ENCODE measurements at regions not wholly inside any gene's neighbourhood (a gene's known extent, or its start where the extent isn't known, plus 50 kb on each side); places are given as distances from the start of the nearest gene placed in this dataset.

GRCh38 chr15:39451871-39452270 is 129.0 kb upstream of the THBS1 start:
- no peak for DNase-seq (ENCODE audit: low spot score)

- no peak for DNase-seq (ENCODE audit: low spot score)
These were observed 127.3 kb upstream of the THBS1 start for GRCh38 chr15:39453620-39454019.

- DNase-seq (ENCODE audit: low spot score) = no peak
These were observed 126.5 kb upstream of the THBS1 start for GRCh38 chr15:39454189-39454986.

- DNase-seq (ENCODE audit: low spot score) = no peak
These were observed 125.3 kb upstream of the THBS1 start for GRCh38 chr15:39455471-39455991.

GRCh38 chr15:39456159-39456558 is 124.7 kb upstream of the THBS1 start:
- DNase-seq (ENCODE audit: low spot score) = no peak

GRCh38 chr15:39456582-39457330 is 124.1 kb upstream of the THBS1 start:
- DNase-seq (ENCODE audit: low spot score) = no peak

- no peak for DNase-seq (ENCODE audit: low spot score)
These were observed 122.7 kb upstream of the THBS1 start for GRCh38 chr15:39458131-39458530.

GRCh38 chr15:39459548-39459947 is 121.3 kb upstream of the THBS1 start:
- DNase-seq (ENCODE audit: low spot score) = no peak

- DNase-seq (ENCODE audit: low spot score) = no peak
These were observed 120.1 kb upstream of the THBS1 start for GRCh38 chr15:39460748-39461147.

GRCh38 chr15:39461536-39462130 is 119.2 kb upstream of the THBS1 start:
- no peak for DNase-seq (ENCODE audit: low spot score)

GRCh38 chr15:39462691-39463090 is 118.2 kb upstream of the THBS1 start:
- DNase-seq (ENCODE audit: low spot score) = no peak

- peak; percentile 76 for DNase-seq (ENCODE audit: low spot score)
These were observed 114.8 kb upstream of the THBS1 start for GRCh38 chr15:39465843-39466749.

GRCh38 chr15:39466750-39467105 is 114.2 kb upstream of the THBS1 start:
- DNase-seq (ENCODE audit: low spot score) = no peak

GRCh38 chr15:39468331-39468730 is 112.5 kb upstream of the THBS1 start:
- DNase-seq (ENCODE audit: low spot score) = no peak

- DNase-seq (ENCODE audit: low spot score) = no peak
These were observed 112.1 kb upstream of the THBS1 start for GRCh38 chr15:39468828-39469227.

GRCh38 chr15:39471785-39472574 is 108.9 kb upstream of the THBS1 start:
- DNase-seq (ENCODE audit: low spot score) = no peak

GRCh38 chr15:39472621-39473297 is 108.1 kb upstream of the THBS1 start:
- peak; percentile 87 for DNase-seq (ENCODE audit: low spot score)

- DNase-seq (ENCODE audit: low spot score) = no peak
These were observed 107.5 kb upstream of the THBS1 start for GRCh38 chr15:39473298-39473947.

- DNase-seq (ENCODE audit: low spot score) = no peak
These were observed 106.2 kb upstream of the THBS1 start for GRCh38 chr15:39474657-39475056.

- DNase-seq (ENCODE audit: low spot score) = no peak
These were observed 101.9 kb upstream of the THBS1 start for GRCh38 chr15:39478996-39479395.
